Activated CD4-positive, alpha-beta T cell treated with anti-CD3 and anti-CD28 coated beads, Interleukin-2, amount 50 U/mL, for 4 hours (primary cell): ENCODE measurements at regions not wholly inside any gene's neighbourhood (a gene's known extent, or its start where the extent isn't known, plus 50 kb on each side); places are given as distances from the start of the nearest gene placed in this dataset.

Experiments
- DNase-seq, 2 experiments: peaks; one replicate each; pipeline ENCODE4 v3.0.0-alpha.2; 2020

DNA sequence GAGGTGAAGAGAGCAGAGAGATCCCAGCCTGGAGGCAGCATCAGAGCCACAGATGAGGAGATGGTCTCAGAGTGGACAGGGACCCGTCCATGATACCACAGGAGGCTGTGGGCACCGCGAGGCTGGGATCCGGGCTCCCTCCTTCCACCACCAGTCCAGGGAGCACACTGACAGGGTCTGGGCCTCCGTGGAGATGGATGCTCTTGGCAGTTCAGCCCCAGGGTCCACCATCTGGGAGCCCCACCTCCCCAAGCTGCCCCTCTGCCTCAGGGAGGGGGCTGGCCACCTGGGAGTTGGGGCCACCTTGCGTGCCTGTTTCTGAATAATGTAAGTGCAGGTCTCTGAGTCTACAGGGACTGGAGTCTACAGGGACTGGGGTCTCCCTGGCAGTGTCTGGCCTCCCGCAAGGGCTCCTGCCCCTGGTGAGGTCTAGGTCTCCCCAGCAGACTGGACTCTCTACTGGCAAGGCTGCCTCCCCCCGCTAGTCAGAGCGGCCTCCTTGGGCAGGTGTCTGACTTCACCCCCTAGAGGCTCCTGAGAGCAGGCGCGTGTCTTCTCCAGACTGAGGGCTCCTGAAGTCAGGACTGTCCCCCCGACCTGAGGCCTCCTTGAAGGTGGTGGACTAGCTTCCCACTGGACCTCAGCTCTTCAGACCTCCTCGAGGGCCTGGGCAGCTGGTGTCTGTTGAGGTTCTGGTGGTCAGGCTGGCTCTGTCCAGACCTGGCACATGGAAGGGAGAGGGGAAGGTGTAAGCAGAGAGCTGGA is 218.5 kb downstream of the PTPRU start:
- no peak for DNase-seq

DNA sequence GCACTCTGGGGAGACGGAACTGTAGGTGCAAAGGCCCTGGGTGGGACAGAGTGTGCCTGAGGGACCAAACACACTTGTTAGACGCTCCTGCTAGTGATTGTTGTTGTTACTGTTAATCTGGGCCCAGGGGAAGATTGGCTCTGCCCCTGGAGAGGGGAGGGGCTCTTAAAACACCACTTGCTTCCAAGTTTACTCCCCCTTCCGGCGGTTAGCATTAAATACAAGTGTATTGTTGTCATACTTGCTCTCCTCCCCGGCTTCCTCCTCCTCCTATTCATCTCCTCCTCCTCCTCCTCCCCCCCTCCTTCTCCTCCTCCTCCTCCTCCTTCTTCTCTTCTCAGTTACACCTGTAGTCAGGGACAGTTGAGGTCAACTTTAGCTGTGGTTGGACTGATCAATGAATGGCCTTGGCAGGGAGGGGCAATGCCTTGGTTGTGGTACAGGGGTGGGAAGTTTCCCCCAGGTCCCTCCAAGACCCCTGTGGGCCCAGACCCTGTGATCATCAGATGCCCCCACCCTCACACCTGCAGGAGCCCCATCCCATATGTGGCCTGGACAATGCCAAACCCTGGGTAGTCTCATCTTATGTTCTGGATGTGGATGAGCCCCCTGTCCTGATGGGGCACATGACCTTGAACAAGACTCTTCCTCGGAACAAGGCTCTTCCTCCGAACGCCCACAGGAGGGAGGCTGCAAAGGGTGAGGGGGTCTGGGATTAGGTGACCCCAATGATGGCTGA is 217.3 kb downstream of the PTPRU start:
- DNase-seq = no peak

DNA sequence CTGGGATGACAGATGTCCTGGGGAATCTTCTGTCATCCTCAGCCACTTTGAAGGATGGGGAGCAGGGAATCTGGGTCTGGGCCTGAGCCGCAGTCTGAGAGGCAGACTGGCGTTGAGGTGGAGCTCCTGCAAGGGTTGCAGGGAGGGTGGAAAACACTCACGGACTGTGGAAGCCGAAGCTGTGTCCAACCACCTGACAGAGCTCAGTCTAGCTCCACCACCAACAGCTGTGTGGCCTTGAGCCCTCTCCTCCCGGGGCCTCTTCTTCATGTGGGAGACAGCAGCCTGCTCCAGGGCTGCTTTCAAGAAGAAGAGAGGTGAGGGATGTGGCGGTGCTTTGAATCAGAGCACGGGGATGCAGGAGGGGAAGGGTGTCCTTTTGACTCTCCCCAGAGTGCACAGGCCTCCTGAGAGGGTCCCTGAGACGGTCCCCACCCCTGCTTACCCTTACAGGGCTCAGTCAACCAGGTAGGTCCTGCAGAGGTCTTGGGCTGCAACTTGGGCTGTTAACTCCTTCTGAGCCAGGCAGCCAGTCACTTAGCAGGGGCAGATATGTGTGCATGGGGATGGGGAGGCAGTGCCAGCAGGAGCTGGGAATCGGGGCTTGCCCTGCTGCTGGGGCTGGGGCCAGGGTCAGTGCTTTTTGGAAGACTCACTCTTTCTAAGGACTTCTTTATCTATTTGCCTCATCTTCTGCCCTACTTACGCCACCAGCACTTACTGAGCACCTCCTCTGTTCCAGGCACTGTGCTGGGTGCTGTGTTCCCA is 216.3 kb downstream of the PTPRU start:
- no peak for DNase-seq

DNA sequence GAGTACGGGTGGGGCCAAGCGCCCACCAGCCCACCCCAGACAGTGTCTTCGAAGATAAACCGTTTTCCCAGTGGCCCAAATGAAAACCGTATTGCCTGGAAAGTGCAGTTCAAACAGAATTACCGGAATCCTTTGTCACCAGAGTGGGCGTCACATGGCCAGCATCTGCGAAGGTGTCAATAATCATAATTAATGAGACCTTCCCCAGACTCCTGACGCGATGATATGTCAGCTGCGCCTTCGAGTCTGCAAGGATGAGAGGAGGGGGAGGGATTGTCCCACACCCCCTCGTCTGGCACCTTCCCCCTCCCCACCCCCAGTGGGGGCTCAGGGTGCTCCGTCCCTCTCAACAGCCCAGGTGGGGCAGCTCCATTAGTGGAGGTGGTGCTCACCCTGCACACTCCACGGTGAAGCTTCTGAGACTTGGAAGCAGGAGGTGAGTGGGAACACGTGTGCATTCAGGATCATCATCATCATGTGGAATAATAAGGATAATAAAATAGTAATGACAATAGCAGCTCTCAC is 215.1 kb downstream of the PTPRU start:
- no peak for DNase-seq

DNA sequence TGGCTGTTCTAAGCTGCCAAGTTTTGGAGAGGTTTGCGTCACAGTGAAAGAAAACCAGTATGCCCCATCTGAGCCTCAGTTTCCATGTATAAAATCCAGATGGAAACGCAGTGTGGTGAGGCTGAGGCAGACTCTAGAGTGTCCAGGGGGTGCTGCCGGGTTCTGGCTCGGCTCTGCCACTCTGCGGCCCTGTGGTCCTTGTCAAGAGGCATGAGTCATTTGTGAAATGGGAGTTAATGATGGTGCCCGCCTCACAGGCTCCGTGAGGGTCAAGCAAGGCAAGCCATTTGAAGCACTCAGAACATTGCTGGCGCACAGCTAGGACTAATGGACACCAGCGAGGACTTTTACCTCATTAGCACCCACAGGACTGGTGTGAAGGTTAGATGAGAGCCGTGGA is 214.3 kb downstream of the PTPRU start:
- DNase-seq = no peak

DNA sequence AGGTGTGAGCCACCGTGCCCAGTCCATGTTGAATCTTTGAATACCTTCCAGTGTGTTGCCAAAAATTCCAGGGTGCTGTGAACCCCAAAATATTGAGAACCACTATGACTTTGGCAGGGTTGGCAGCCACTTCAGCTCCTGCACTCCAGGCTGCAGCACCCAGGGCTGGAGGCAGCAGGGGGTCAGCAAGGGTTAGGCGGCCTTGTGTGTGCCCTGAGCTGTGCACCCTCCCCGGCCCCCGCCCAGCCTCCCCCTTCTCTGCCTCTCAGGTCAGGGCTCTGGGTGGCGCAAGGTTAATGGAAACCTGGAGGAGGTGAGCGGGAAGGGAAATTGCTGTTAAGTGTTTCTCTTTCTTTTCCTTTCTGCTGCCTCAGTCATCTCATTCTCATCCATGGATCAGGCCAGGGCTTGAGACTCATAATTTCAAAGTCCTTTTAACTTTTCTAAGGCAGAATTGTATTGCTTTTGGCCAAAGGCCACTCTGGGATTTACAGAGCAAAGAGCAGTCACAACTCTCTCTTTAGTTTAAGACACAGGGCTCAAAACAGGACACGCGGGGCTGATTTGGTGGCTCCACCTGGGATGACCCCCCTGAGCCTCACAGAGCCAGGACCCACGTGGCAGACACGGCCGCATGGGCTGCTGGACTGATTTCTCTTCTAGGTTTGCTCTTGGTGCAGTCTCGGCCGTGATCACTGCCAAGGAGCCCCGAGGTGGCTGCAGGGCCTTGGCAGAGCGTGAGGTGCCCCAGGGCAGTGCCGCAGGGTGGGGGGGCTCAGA is 212.3 kb downstream of the PTPRU start:
- DNase-seq = no peak

DNA sequence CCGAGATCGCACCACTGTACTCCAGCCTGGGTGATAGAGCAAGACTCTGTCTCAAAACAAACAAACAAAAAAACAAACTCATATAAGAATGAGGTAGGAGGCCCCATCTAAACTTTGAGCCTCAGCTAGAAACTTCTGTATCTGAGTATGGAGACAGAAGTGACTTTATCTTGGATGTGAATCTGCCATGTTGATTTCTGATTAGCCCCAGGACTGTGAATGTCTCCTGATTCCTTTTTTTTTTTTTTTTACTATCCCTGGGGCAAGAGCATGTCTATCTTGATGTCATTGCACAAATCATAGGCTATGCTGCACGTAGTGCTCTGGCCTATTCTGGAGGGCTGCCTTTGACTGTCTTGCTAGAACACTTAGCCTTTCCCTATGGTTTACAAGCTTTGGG is 211.0 kb downstream of the PTPRU start:
- no peak for DNase-seq

DNA sequence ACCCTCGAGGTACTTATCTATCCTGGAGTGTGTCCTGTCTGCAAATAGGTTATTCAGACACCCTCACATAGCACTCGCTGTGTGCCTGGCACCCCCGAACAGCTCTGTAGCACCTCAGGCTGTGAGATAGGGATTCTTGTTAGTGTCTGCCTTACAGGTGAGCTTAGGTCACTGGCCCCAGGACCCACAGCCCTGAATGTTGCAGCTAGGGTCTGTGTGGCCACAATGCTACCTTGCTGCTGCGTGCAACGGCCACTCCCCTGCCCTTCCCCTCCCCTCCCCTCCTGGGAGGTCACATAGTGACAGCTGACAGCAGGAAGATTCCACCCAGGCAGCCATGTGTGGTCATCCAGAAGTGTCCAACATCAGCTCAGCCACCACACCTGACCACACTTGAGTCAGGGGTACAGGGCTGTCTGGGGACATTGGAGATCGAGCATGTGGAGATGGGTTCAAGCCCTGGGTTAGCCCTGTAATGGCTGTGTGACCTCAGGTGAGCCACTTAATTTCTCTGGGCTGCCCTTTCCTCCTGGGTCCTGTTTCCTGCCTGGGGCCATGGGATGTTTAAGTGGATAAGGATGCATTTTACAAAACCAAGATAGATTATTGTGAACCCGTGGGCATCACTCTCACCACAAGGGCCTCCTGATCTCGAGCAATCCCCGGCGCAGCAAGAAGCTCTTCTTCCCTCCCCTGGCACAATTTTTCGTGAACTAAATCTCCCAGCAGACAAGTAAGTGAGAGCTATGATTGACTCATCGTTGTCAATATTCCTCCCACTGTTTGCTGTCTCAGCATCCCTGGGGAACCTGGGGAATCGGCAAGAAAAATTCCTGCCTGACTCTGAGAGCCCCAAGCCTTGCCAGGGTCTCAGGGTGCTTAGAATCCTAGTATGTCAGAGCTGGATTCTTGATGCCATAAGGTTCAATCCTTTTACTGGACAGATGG is 208.7 kb downstream of the PTPRU start:
- DNase-seq = no peak

DNA sequence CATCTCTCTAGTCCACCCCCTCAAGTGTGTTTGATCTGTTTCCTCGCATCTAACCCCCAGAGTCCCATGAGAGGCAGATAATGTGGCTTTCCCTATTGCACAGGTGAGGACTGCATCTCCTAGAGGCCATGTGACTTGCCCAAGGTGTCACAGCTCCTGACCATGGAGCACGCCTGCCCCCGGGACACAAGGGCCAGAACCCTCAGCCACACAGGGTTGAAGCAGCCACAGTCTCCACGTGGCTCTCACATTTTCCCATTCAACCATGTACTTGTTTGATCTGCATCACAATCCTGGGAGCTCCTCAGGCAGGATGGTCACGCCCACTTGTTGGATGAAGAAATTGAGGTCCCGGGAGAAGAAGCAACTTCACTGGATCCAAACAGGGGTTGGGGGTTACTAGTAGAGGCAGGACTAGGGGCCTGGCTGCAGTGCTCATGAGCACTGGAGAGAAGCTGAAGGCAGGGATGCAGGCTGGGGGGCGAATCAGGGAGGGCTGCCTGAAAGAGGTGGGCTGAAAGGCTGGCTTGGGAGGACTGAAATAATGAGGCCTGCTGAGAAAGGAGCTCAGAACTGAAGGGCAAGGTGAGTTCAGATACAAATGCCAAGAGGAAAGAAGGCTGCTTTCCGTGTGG is 207.9 kb downstream of the PTPRU start:
- no peak for DNase-seq

DNA sequence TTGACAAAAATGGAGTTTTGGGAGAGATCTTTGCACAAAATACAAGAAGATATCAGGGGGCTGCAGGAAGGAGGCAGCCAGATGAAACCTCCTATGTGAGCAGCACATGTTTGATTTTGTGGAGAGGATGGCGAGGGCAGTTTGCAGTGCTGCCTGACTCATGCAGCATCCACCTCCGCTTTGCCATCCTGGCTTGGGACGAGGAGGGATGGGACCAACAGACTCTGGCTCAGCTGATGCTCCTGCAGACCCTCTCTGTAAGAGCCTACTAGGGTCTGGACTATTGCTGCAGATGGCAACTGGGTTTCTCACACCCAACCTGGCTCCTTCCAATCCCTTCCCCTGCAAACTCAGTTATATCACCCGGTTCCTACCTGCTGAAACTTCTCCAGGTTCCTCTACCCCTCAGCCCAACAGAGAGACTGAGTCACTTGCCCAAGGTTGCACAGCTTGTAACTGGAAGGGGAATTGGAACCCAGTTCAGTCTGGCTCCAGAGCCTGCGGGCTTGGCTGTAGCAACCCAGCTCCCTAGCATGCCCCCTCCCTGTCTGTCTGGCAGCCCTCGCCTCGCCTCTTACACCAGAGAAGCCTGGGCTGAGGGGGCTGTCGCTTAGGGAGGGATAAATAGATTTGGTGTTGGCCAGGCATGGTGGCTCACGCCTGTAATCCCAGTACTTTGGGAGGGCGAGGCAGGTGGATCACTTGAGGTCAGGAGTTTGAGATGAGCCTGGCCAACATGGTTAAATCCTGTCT is 205.8 kb downstream of the PTPRU start:
- no peak for DNase-seq

DNA sequence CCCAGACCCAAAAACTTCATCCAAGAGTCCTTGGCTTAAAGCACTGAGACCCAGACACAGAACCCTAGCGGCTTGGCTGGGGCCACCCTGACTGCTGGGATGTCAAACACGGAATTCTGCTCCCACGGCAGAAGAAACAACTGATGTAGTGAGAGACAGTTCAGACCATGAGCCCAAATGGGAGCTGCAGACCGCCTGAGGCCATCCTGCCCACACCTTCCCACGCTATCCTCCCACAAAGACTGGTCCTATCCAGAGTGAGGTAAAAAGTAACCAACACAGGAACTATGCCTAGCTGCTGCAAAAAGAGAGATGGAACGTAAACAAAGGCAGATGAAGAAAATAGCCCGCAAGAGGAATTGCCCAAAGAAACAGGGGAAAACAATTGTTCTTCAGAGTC is 203.3 kb downstream of the PTPRU start:
- no peak for DNase-seq

DNA sequence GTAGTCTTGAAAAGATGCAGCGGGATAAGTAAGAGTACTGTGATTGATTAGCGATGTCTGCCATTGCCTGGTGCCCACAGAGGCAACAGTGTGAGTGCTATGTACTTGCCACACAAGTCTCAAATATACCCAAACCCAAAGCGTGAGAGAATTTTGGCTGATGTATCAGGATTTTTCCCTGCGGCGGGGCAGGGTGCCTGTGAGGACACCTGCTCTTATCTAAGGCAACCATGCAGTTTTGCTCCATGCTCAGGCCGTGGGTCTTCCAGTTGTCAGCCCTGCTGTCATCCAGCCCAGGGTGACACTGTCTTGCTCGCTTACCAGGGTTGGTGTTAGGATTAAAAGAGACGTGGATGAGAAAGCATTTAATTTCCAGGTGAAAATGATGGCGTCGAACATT is 202.7 kb downstream of the PTPRU start:
- DNase-seq = no peak

DNA sequence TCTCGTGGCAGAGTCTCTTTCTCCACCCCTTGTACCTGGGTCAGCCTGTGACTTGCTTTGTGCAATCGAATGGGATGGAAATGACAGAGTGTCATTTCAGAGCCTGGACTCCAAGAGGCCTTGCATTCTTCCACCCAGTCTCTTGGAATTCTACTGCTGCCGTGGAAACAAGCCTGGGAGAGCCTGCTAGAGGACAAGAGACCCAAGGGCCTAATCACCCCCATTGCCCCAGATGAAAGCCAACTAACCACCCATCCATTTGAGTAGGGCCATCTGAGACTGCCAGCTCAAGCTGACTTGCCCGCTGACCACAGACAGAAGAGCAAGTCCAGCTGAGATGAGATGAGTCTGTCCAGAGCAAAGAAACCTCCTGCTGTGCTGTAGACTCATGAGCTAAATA is 201.6 kb downstream of the PTPRU start:
- DNase-seq = no peak

DNA sequence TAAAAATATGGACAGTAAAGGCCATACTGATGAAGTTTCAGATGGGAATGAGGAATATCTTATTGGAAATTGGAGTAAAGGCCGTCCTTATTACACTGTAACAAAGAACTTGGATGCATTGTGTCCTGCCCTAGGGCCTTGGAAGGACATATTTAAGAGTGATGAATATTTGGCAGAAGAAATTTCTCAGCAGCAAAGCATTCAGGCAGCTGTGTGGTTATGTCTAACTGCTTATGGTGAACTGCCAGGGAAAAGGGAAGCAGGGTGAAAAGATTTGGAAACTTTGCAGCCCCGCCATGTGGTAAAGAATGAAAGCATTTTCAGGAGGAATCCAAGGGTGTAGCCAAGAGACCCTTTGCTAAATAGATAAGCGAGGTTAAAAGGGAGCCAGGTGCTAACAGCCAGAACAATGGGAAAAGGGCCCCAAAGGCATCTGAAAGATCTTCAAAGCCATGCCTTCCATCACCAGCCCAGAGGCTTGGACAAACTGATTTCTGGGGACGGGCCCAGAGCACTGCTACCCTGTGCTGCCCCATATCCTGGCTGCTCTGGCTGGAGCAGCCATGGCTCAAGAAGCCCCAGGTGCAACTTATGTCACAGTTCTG is 200.0 kb downstream of the PTPRU start:
- no peak for DNase-seq

DNA sequence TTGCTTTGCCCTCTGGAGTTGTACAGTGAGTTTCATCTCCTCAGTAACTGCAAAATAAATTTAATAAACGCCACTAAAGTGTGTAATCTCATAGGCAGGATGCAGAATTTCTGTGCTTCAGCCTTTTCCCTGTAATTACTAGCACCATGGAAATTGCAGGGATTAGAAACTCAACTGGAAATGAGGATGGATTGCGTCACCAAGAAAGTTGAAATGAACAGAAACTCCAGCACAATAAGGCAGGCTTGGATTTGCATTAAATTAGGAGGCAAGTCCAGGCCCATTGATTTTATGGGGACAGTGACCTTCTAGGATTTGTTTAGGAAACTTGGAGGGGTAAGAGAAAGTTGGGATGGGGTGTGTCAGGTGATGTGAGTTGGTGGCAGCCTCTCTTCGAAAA is 197.5 kb downstream of the PTPRU start:
- DNase-seq = no peak

DNA sequence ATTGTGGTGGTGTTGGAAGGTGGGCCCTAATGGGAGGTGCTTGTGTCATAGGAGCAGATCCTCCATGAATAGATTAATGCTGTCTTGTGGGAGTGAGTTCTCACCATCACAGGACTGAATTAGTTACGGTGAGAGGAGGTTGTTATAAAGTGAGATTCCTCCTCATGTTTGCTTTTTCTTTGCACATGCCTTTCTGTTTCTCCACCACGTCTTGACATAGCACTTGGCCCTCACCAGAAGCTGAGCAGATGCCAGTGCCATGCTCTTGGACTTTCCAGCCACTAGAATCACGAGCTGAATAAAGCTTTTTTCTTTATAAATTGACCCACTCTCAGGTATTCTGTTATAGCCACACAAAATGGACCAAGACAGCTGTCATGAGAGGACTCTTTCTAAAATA is 194.8 kb downstream of the PTPRU start:
- no peak for DNase-seq

DNA sequence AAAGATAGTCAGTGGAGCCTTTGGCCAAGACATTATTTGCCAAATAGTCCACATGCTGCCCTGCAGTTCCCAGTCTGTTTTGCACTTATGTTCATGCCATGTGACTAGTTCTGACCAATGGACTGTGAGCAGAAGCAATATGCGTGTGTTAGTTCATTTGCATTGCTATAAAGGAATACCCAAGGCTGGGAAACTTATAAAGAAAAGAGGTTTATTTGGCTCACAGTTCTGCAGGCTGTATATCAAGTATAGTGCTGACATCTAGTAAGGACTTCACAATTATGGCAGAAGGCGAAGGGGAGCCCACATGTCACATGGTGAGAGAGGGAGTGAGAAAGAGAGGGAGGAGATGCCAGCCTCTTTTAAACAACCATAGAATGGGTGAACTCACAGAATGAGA is 193.3 kb downstream of the PTPRU start:
- DNase-seq = no peak

DNA sequence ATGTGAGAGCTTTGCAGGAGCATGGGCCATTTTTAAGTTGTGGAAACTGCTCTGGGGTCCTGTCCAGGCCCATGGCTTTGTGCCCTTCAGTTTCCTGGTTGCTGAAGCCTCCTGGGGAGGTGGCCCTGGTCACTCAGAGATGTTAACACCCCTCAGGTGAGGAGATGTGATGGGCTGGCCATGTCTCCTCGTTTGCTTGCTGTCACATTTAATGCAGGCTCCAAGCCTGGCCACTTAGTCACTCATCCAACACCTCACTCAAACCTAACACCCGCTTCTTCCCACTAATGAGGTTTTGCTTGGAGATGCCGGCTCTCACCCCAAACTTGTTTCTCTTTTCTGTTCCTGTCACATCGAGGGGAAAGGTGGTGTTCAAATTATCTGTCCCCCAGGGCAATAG is 192.7 kb downstream of the PTPRU start:
- DNase-seq = no peak

DNA sequence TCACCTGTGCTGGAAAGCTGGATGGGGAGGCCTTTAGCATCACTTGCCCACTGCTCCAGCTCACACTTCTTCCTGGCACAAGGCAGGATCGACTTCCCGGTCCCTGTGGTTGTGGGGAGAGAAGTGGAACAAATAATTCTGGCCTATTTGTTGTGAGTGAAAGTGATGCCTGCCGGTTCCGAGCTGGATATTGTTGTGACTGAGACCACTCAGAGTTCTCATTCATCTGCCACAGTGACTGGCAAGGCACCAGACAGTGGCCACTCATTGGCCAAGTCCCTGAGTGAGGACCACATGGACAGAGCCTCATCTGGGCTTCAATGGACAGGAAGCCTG is 191.9 kb downstream of the PTPRU start:
- DNase-seq = no peak
